Right renal pelvis (tissue), 4 donors: ENCODE measurements at regions not wholly inside any gene's neighbourhood (a gene's known extent, or its start where the extent isn't known, plus 50 kb on each side); places are given as distances from the start of the nearest gene placed in this dataset.
"Not testable (repeated sequence)": the region's sequence is repeated elsewhere in the genome, so short reads cannot be mapped to it uniquely, and the experiment has no call there.

Source experiments
- DNase-seq, 4 donors: peaks; one replicate each; pipeline ENCODE4 v3.0.0-alpha.2; 2013; ENCODE audit warnings: low read depth in 4 of 4, low spot score in 3 of 4, missing footprints in 1 of 4

GRCh38 chr4:65007841-65008439 is 598.7 kb upstream of the TECRL start:
- peak in 1 of 4 donors; percentile 10 for DNase-seq

GRCh38 chr4:64975177-64975576 is 565.9 kb upstream of the TECRL start:
- DNase-seq = no peak

- DNase-seq = no peak
Observed at GRCh38 chr4:64969081-64969480, 559.8 kb upstream of the TECRL start.

- no peak for DNase-seq
Observed at GRCh38 chr4:64967286-64967685, 558.0 kb upstream of the TECRL start.

- no peak for DNase-seq
Observed at GRCh38 chr4:64960516-64960915, 551.3 kb upstream of the TECRL start.

GRCh38 chr4:64940698-64941097 is 531.4 kb upstream of the TECRL start:
- no peak for DNase-seq

- no peak for DNase-seq
Observed at GRCh38 chr4:64935469-64936001, 526.3 kb upstream of the TECRL start.

- DNase-seq = no peak
Observed at GRCh38 chr4:64911846-64912245, 502.6 kb upstream of the TECRL start.

- DNase-seq = no peak
Observed at GRCh38 chr4:64903986-64904385, 494.7 kb upstream of the TECRL start.

- DNase-seq = no peak
Observed at GRCh38 chr4:64899563-64899962, 490.3 kb upstream of the TECRL start.

- DNase-seq = not testable (repeated sequence)
Observed at GRCh38 chr4:64899030-64899429, 489.8 kb upstream of the TECRL start.

GRCh38 chr4:64897683-64898082 is 488.4 kb upstream of the TECRL start:
- no peak for DNase-seq

GRCh38 chr4:64895031-64895430 is 485.8 kb upstream of the TECRL start:
- DNase-seq = no peak

- DNase-seq = no peak
Observed at GRCh38 chr4:64893205-64893604, 484.0 kb upstream of the TECRL start.

- no peak for DNase-seq
Observed at GRCh38 chr4:64889906-64890610, 480.8 kb upstream of the TECRL start.

GRCh38 chr4:64883087-64883807 is 474.0 kb upstream of the TECRL start:
- DNase-seq = no peak

GRCh38 chr4:64882311-64883086 is 473.2 kb upstream of the TECRL start:
- DNase-seq = no peak

GRCh38 chr4:64880557-64880956 is 471.3 kb upstream of the TECRL start:
- DNase-seq = no peak

GRCh38 chr4:64876021-64876420 is 466.8 kb upstream of the TECRL start:
- no peak for DNase-seq

GRCh38 chr4:64870558-64870957 is 461.3 kb upstream of the TECRL start:
- DNase-seq = no peak

- DNase-seq = no peak
Observed at GRCh38 chr4:64857815-64858214, 448.6 kb upstream of the TECRL start.
